ENCODE measurements at regions not wholly inside any gene's neighbourhood (a gene's known extent, or its start where the extent isn't known, plus 50 kb on each side); places are given as distances from the start of the nearest gene placed in this dataset.
"Not testable (repeated sequence)": the region's sequence is repeated elsewhere in the genome, so short reads cannot be mapped to it uniquely, and the experiment has no call there.

GRCh38 chr2:190584980-190585661 is 50.6 kb upstream of the NEMP2 start:
- peak; percentile 34 for DNase-seq (ENCODE audit: low read depth, low spot score)

- DNase-seq (ENCODE audit: low read depth, low spot score): no peak
These were observed 52.6 kb upstream of the NEMP2 start for GRCh38 chr2:190587106-190587505.

- DNase-seq (ENCODE audit: low read depth, low spot score): no peak
These were observed 54.5 kb upstream of the NEMP2 start for GRCh38 chr2:190589008-190589407.

- DNase-seq (ENCODE audit: low read depth, low spot score): no peak
These were observed 56.9 kb upstream of the NEMP2 start for GRCh38 chr2:190591437-190591836.

GRCh38 chr2:190592831-190593230 is 56.1 kb upstream of the NAB1 start:
- DNase-seq (ENCODE audit: low read depth, low spot score): peak; percentile 7

- not testable (repeated sequence) for DNase-seq (ENCODE audit: low read depth, low spot score)
These were observed 53.0 kb upstream of the NAB1 start for GRCh38 chr2:190595879-190596278.

GRCh38 chr2:190596993-190597392 is 51.9 kb upstream of the NAB1 start:
- DNase-seq (ENCODE audit: low read depth, low spot score): no peak

- DNase-seq (ENCODE audit: low read depth, low spot score): no peak
These were observed 50.3 kb upstream of the NAB1 start for GRCh38 chr2:190598621-190599020.

GRCh38 chr2:190599073-190599472 is 49.8 kb upstream of the NAB1 start:
- no peak for DNase-seq (ENCODE audit: low read depth, low spot score)

Measured in brain pericyte (primary cell).